IMR-90 (cell line): ENCODE measurements at regions not wholly inside any gene's neighbourhood (a gene's known extent, or its start where the extent isn't known, plus 50 kb on each side); places are given as distances from the start of the nearest gene placed in this dataset.

Experiments
- ATAC-seq: fragments of 200-7000 bp; cut with Tn5 transposase; 2 replicates; pipeline ENCODE4 v1.9.1; 2020; ENCODE audit warnings: low read depth, mild to moderate bottlenecking, moderate library complexity
- BruUV-seq: library from RNA; stranded (reverse); fragments of 400-500 nt; replicated peaks from 2 replicates; lab custom pipeline; 2021; lab: Mats Ljungman, UMichigan
- CTCF ChIA-PET: fragments of 300-600 bp; formaldehyde crosslinking; extraction: SDS; loops from one replicate; lab custom pipeline; 2021; ENCODE audit warnings: antibody characterized with exemption; lab: Yijun Ruan, JAX
- POLR2A ChIA-PET: fragments of 300-600 bp; sonication (Branson Sonifier 250); formaldehyde crosslinking; loops from one replicate; lab custom pipeline; 2022; ENCODE audit warnings: antibody characterized with exemption; ENCODE audit not compliant: unreplicated experiment; lab: Charles Lee
- DNase-seq: peaks from one replicate; pipeline ENCODE4 v3.0.0; 2013
- H2AFZ ChIP-seq: replicated peaks from 2 replicates; pipeline ENCODE3; 2013; ENCODE audit warnings: low read length, mild to moderate bottlenecking; ENCODE audit not compliant: poor library complexity
- H2AK5ac ChIP-seq: 2 replicates; pipeline ENCODE4 v1.6.1; 2013; ENCODE audit warnings: low read depth, low read length, inconsistent platforms
- H2AK9ac ChIP-seq: replicated peaks from 2 replicates; pipeline ENCODE3; 2013; ENCODE audit warnings: mild to moderate bottlenecking, low read depth, low read length, moderate library complexity; ENCODE audit not compliant: poor library complexity
- H2BK120ac ChIP-seq: 2 replicates; pipeline ENCODE4 v1.6.1; 2013; ENCODE audit warnings: low read depth, low read length, inconsistent platforms
- H2BK15ac ChIP-seq: 3 replicates; pipeline ENCODE4 v1.6.1; 2013; ENCODE audit warnings: low read depth, low read length, inconsistent platforms
- H2BK20ac ChIP-seq: 2 replicates; pipeline ENCODE4 v1.6.1; 2013; ENCODE audit warnings: low read depth, mild to moderate bottlenecking, inconsistent platforms, low read length, moderate library complexity
- H2BK5ac ChIP-seq: 2 replicates; pipeline ENCODE4 v1.6.1; 2013; ENCODE audit warnings: mild to moderate bottlenecking, low read depth, low read length, inconsistent platforms; ENCODE audit not compliant: poor library complexity, severe bottlenecking
- H3K14ac ChIP-seq: replicated peaks from 2 replicates; pipeline ENCODE4 v1.6.1; 2013; ENCODE audit warnings: low read depth, low read length, inconsistent platforms
- H3K18ac ChIP-seq: 2 replicates; pipeline ENCODE4 v1.6.1; 2013; ENCODE audit warnings: low read depth, low read length, control low read depth
- H3K23ac ChIP-seq: 2 replicates; pipeline ENCODE4 v1.6.1; 2013; ENCODE audit warnings: low read depth, low read length, inconsistent platforms
- H3K27ac ChIP-seq: 2 replicates; pipeline ENCODE4 v1.5.1; 2013; ENCODE audit warnings: mild to moderate bottlenecking, control low read depth, low read length; ENCODE audit not compliant: insufficient read depth
- H3K27me3 ChIP-seq: 2 replicates; pipeline ENCODE4 v1.6.1; 2013; ENCODE audit warnings: low read length; ENCODE audit not compliant: control insufficient read depth, insufficient read depth
- H3K36me3 ChIP-seq: 2 replicates; pipeline ENCODE4 v1.6.1; 2013; ENCODE audit warnings: low read length, mixed read lengths; ENCODE audit not compliant: control insufficient read depth, insufficient read depth
- H3K4ac ChIP-seq: 2 replicates; pipeline ENCODE4 v1.6.1; 2013; ENCODE audit warnings: low read depth, low read length, inconsistent platforms
- H3K4me1 ChIP-seq: 2 replicates; pipeline ENCODE4 v1.6.1; 2013; ENCODE audit warnings: low read length, mixed read lengths; ENCODE audit not compliant: control insufficient read depth, insufficient read depth
- H3K4me2 ChIP-seq: 2 replicates; pipeline ENCODE4 v1.6.1; 2013; ENCODE audit warnings: low read depth, mild to moderate bottlenecking, control low read depth, low read length, moderate library complexity
- H3K4me3 ChIP-seq: 2 replicates; pipeline ENCODE4 v1.5.1; 2013; ENCODE audit warnings: low read depth, mild to moderate bottlenecking, control low read depth, low read length, moderate library complexity; ENCODE audit not compliant: insufficient read depth
- H3K56ac ChIP-seq: 2 replicates; pipeline ENCODE4 v1.6.1; 2013; ENCODE audit warnings: low read length, inconsistent platforms; ENCODE audit not compliant: insufficient read depth; ENCODE audit errors: extremely low read depth
- H3K79me1 ChIP-seq, 2 experiments: 2 replicates each; pipeline ENCODE4 v1.6.1; 2013; ENCODE audit warnings: low read length in 2 of 2, inconsistent platforms in 1 of 2, low read depth in 1 of 2
- H3K9ac ChIP-seq: 2 replicates; pipeline ENCODE4 v1.6.1; 2013; ENCODE audit warnings: low read depth, low read length, control low read depth
- H3K9me1 ChIP-seq: 2 replicates; pipeline ENCODE4 v1.6.1; 2013; ENCODE audit warnings: low read length, inconsistent platforms; ENCODE audit not compliant: insufficient read depth
- H3K9me3 ChIP-seq: 2 replicates; pipeline ENCODE4 v1.6.1; 2013; ENCODE audit warnings: low read length; ENCODE audit not compliant: control insufficient read depth, insufficient read depth
- H4K20me1 ChIP-seq: 2 replicates; pipeline ENCODE4 v1.6.1; 2013; ENCODE audit warnings: low read length, inconsistent platforms; ENCODE audit not compliant: insufficient read depth
- H4K5ac ChIP-seq: 2 replicates; pipeline ENCODE4 v1.6.1; 2013; ENCODE audit warnings: mild to moderate bottlenecking, low read depth, low read length, control low read depth
- H4K8ac ChIP-seq, 2 experiments: 2 replicates each; pipeline ENCODE4 v1.6.1; 2013; ENCODE audit warnings: low read depth in 2 of 2, low read length in 2 of 2, control low read depth in 1 of 2, inconsistent platforms in 1 of 2
- H4K91ac ChIP-seq: 2 replicates; pipeline ENCODE4 v1.6.1; 2013; ENCODE audit warnings: low read depth, low read length, inconsistent platforms; ENCODE audit not compliant: insufficient read depth
- BHLHE40 ChIP-seq: fragments of 150-350 bp; IDR thresholded peaks from 2 replicates; pipeline ENCODE4 v1.6.1; 2016; ENCODE audit warnings: mild to moderate bottlenecking, low read depth, low read length
- CEBPB ChIP-seq: IDR thresholded peaks from 2 replicates; pipeline ENCODE4 v1.6.1; 2012; ENCODE audit warnings: low read depth, low read length, improper control_type of control experiment
- CHD1 ChIP-seq: IDR thresholded peaks from 2 replicates; pipeline ENCODE4 v1.6.1; 2012; ENCODE audit warnings: low read depth, low read length, improper control_type of control experiment
- CTCF ChIP-seq: conservative IDR thresholded peaks from 2 replicates; pipeline ENCODE4 v1.5.1; 2012; ENCODE audit warnings: mild to moderate bottlenecking, low read depth, low read length, improper control_type of control experiment
- ELK1 ChIP-seq: fragments of 150-350 bp; IDR thresholded peaks from 2 replicates; pipeline ENCODE4 v1.6.1; 2016; ENCODE audit warnings: low read depth, mild to moderate bottlenecking, low read length, moderate library complexity, borderline replicate concordance
- FOS ChIP-seq: fragments of 150-350 bp; IDR thresholded peaks from 2 replicates; pipeline ENCODE4 v1.6.1; 2016; ENCODE audit warnings: low read depth, low read length
- MAZ ChIP-seq: IDR thresholded peaks from 2 replicates; pipeline ENCODE4 v1.6.1; 2012; ENCODE audit warnings: low read depth, mild to moderate bottlenecking, low read length, improper control_type of control experiment, moderate library complexity, borderline replicate concordance
- MXI1 ChIP-seq: IDR thresholded peaks from 2 replicates; pipeline ENCODE4 v1.6.1; 2012; ENCODE audit warnings: low read depth, mild to moderate bottlenecking, low read length, moderate library complexity, borderline replicate concordance
- NFE2L2 ChIP-seq: fragments of 150-350 bp; IDR thresholded peaks from 2 replicates; pipeline ENCODE4 v1.6.1; 2016; ENCODE audit warnings: low read depth, mild to moderate bottlenecking, low read length
- POLR2A ChIP-seq: IDR thresholded peaks from 2 replicates; pipeline ENCODE4 v1.6.1; 2012; ENCODE audit warnings: mild to moderate bottlenecking, low read depth, low read length
- RAD21 ChIP-seq: IDR thresholded peaks from 2 replicates; pipeline ENCODE4 v1.6.1; 2012; ENCODE audit warnings: low read length, improper control_type of control experiment
- RCOR1 ChIP-seq: IDR thresholded peaks from 2 replicates; pipeline ENCODE4 v1.6.1; 2012; ENCODE audit warnings: mild to moderate bottlenecking, low read length, improper control_type of control experiment; ENCODE audit not compliant: insufficient replicate concordance
- RFX5 ChIP-seq: IDR thresholded peaks from 2 replicates; pipeline ENCODE4 v1.8.0; 2012; ENCODE audit warnings: low read depth, mild to moderate bottlenecking, low read length, moderate library complexity
- SMC3 ChIP-seq: fragments of 150-350 bp; IDR thresholded peaks from 2 replicates; pipeline ENCODE4 v1.6.1; 2016; ENCODE audit warnings: low read depth, mild to moderate bottlenecking, antibody characterized with exemption, low read length, moderate library complexity
- WGBS, 2 experiments: methylation state at CpG; one replicate each; pipeline versions ENCODE4 v1.1.5 to v1.1.7; 2013; ENCODE audit warnings: missing lambda C conversion rate in 2 of 2; ENCODE audit not compliant: insufficient read length in 1 of 2; ENCODE audit errors: extremely low coverage in 2 of 2; 5-methylcytosine and 5-hydroxymethylcytosine counted together
- dilution Hi-C: fragments of 300-500 bp; cut with HindIII; formaldehyde crosslinking; loops from one replicate; pipeline ENCODE4 v1.14.3; 2018; ENCODE audit warnings: low sequenced_read_pairs; ENCODE audit not compliant: unreplicated experiment
- in situ Hi-C: fragments of 300-500 bp; cut with MboI; formaldehyde crosslinking; loops from 3 replicates; pipeline ENCODE4 v1.14.3; 2019; ENCODE audit warnings: low sequenced_read_pairs, inconsistent platforms, mixed read lengths
- intact Hi-C: fragments of 100-400 bp; cut with micrococcal nuclease; formaldehyde crosslinking; loops from 2 replicates; pipeline ENCODE4 v1.10.0; 2022
- TF ChIP-seq, protein P1 (sequence below): fragments of 150-350 bp; IDR thresholded peaks from 2 replicates; pipeline ENCODE4 v1.6.1; 2017; ENCODE audit warnings: mild to moderate bottlenecking, antibody characterized with exemption, low read length, low read depth

- Histone ChIP-seq H3K4me3 (no peak overlapping the region), H3K79me1 (no peaks in the 10 kb centered on the region), H2BK5ac (no peak overlapping the region), H3K9me3 (no peaks in the 10 kb centered on the region), H2AK5ac (no peak overlapping the region), H4K91ac (no peak overlapping the region), H4K5ac (no peak overlapping the region), H2AK9ac (no peak overlapping the region), H4K8ac (no peak overlapping the region), H3K9me1 (no peaks in the 10 kb centered on the region; the same call in 1 of the 2 replicates), H2BK20ac (no peak overlapping the region), H3K18ac (no peak overlapping the region), H3K27ac (no peak overlapping the region), H2BK15ac (no peak overlapping the region), H3K36me3 (no peaks in the 10 kb centered on the region), H3K23ac (no peak overlapping the region), H2BK120ac (no peak overlapping the region), H3K4ac (no peak overlapping the region), H3K9ac (no peak overlapping the region), H2AFZ (no peak overlapping the region), H3K56ac (no peak overlapping the region), H3K4me2 (no peak overlapping the region), H3K27me3 (peaks cover 2% of the 10 kb centered on the region; the same call in 1 of the 2 replicates), H4K20me1 (no peaks in the 10 kb centered on the region), H3K4me1 (peaks cover 10% of the 10 kb centered on the region; the same call in 1 of the 2 replicates), H3K14ac (no peak overlapping the region)
- ATAC-seq (no peak), DNase-seq (no peak)
- no CpG with 5 or more reads among the region's 6 CpGs for WGBS, 2 experiments
- no TSS peak for BruUV-seq
- in situ Hi-C loops (no loop called here), dilution Hi-C loops (no loop called here), intact Hi-C loops (no loop called here)
- no peak for TF ChIP-seq MAZ
- TF ChIP-seq MXI1 = no peak
- no peak for TF ChIP-seq ELK1
- TF ChIP-seq RAD21 = no peak
- TF ChIP-seq RFX5 = no peak
- no peak for TF ChIP-seq BHLHE40
- no peak for TF ChIP-seq NFE2L2
- TF ChIP-seq, protein P1, sequence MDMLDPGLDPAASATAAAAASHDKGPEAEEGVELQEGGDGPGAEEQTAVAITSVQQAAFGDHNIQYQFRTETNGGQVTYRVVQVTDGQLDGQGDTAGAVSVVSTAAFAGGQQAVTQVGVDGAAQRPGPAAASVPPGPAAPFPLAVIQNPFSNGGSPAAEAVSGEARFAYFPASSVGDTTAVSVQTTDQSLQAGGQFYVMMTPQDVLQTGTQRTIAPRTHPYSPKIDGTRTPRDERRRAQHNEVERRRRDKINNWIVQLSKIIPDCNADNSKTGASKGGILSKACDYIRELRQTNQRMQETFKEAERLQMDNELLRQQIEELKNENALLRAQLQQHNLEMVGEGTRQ = no peak
- TF ChIP-seq CHD1 = no peak
- TF ChIP-seq RCOR1 = no peak
- TF ChIP-seq POLR2A = no peak
- TF ChIP-seq CEBPB = no peak
- no peak for TF ChIP-seq SMC3
- TF ChIP-seq CTCF = no peak
- no peak for TF ChIP-seq FOS
- ChIA-PET CTCF (no interaction called here), POLR2A (no interaction called here)
These were observed 286.2 kb downstream of the FOXL1 start for GRCh38 chr16:86864586-86864985.
